ENCODE measurements at regions not wholly inside any gene's neighbourhood (a gene's known extent, or its start where the extent isn't known, plus 50 kb on each side); places are given as distances from the start of the nearest gene placed in this dataset.

- no peak for TF ChIP-seq POLR2AphosphoS5 (IDR thresholded peaks at IDR 0.05; ENCODE audit: low read depth)
- TF ChIP-seq NANOG (IDR thresholded peaks at IDR 0.05; ENCODE audit: borderline replicate concordance), result no peak
- TF ChIP-seq REST (IDR thresholded peaks at IDR 0.05; ENCODE audit: unreplicated experiment), result no peak
- TF ChIP-seq JUNB (IDR thresholded peaks at IDR 0.05; ENCODE audit: unreplicated experiment), result no peak
- no peak for TF ChIP-seq ZNF114 (CRISPR knock-in tag; IDR thresholded peaks at IDR 0.05)
- no peak for TF ChIP-seq CTCF (conservative IDR thresholded peaks at IDR 0.05; ENCODE audit: low read depth in 2 of 2)
- no peak for TF ChIP-seq EZH2phosphoT487 (IDR thresholded peaks at IDR 0.05; ENCODE audit: unreplicated experiment)
- no peak for TF ChIP-seq ETS1 (IDR thresholded peaks at IDR 0.05)
- no peak for TF ChIP-seq CREB1 (CRISPR knock-in tag; IDR thresholded peaks at IDR 0.05; ENCODE audit: low read depth)
- TF ChIP-seq STAT1 (IDR thresholded peaks at IDR 0.05; ENCODE audit: unreplicated experiment), result no peak
- TF ChIP-seq ZNF331 (CRISPR knock-in tag; IDR thresholded peaks at IDR 0.05; ENCODE audit: low read depth), result no peak
- TF ChIP-seq ZNF462 (CRISPR knock-in tag; IDR thresholded peaks at IDR 0.05), result no peak
- no peak for TF ChIP-seq EZH2 (IDR thresholded peaks at IDR 0.05; ENCODE audit: low read depth, unreplicated experiment)
- H4K20me1 ChIP-seq (replicated peaks; ENCODE audit: insufficient read depth), result no peaks in the 10 kb centered on the region
- H3F3A ChIP-seq (replicated peaks; ENCODE audit: low read depth), result no peaks in the 10 kb centered on the region
- no peaks in the 10 kb centered on the region for H3K27me3 Mint-ChIP-seq (ENCODE audit: insufficient read depth, low read depth, poor library complexity)
- H3K36me3 ChIP-seq (ENCODE audit: insufficient read depth), result no peaks in the 10 kb centered on the region
- no peaks in the 10 kb centered on the region for H3K27me3 ChIP-seq (ENCODE audit: insufficient read depth)
- H3K9me2 ChIP-seq (ENCODE audit: insufficient read depth), result no peaks in the 10 kb centered on the region
- no peaks in the 10 kb centered on the region for H3K36me3 Mint-ChIP-seq (ENCODE audit: low read depth)
- no peak for DNase-seq (ENCODE audit: low spot score)
- no peak for ATAC-seq
- H3K79me2 ChIP-seq (replicated peaks; ENCODE audit: insufficient read depth), result no peaks in the 10 kb centered on the region
- no peak overlapping the region for H3K4me3 Mint-ChIP-seq
- no peaks in the 10 kb centered on the region for H3K9me3 Mint-ChIP-seq
- no peak overlapping the region for H3K27ac ChIP-seq (ENCODE audit: low read depth)
- peaks cover 18% of the 10 kb centered on the region for H3K4me1 ChIP-seq (ENCODE audit: insufficient read depth)
- no peak overlapping the region for H3K4me2 ChIP-seq
- no peak overlapping the region for H3K4me3 ChIP-seq
- no peak overlapping the region for H2AFZ ChIP-seq
- H3K4me1 Mint-ChIP-seq, result peaks cover 30% of the 10 kb centered on the region
- H3K27ac Mint-ChIP-seq, result no peak overlapping the region
Observed at GRCh38 chr1:90621986-90622385, 95.1 kb downstream of the BARHL2 start.

All from GM23338 (cell line).